Inflammatory macrophage treated with lipopolysaccharide for 4 hours (primary cell): ENCODE measurements at regions not wholly inside any gene's neighbourhood (a gene's known extent, or its start where the extent isn't known, plus 50 kb on each side); places are given as distances from the start of the nearest gene placed in this dataset.
A peak's percentile ranks its signal among the peaks of the same experiment; 100 is the strongest.
"Not testable (repeated sequence)": the region's sequence is repeated elsewhere in the genome, so short reads cannot be mapped to it uniquely, and the experiment has no call there.

ENCODE experiments used
- DNase-seq: peaks from one replicate; pipeline ENCODE4 v3.0.0-alpha.2; 2020

GRCh38 chr15:93340406-93340805 is 251.4 kb upstream of the RGMA start:
- no peak for DNase-seq

- DNase-seq, result no peak
Measured at GRCh38 chr15:93333796-93334195, 244.8 kb upstream of the RGMA start.

GRCh38 chr15:93333126-93333525 is 244.1 kb upstream of the RGMA start:
- not testable (repeated sequence) for DNase-seq

GRCh38 chr15:93332168-93332553 is 243.2 kb upstream of the RGMA start:
- DNase-seq, result no peak

- no peak for DNase-seq
Measured at GRCh38 chr15:93331545-93332167, 242.6 kb upstream of the RGMA start.

GRCh38 chr15:93330912-93331544 is 242.0 kb upstream of the RGMA start:
- DNase-seq, result no peak

- DNase-seq, result no peak
Measured at GRCh38 chr15:93327364-93327763, 238.4 kb upstream of the RGMA start.

- no peak for DNase-seq
Measured at GRCh38 chr15:93324186-93324975, 235.4 kb upstream of the RGMA start.

- no peak for DNase-seq
Measured at GRCh38 chr15:93321881-93322282, 232.9 kb upstream of the RGMA start.

- DNase-seq, result no peak
Measured at GRCh38 chr15:93319121-93319814, 230.3 kb upstream of the RGMA start.

GRCh38 chr15:93317772-93318171 is 228.8 kb upstream of the RGMA start:
- no peak for DNase-seq

- DNase-seq, result no peak
Measured at GRCh38 chr15:93314245-93314644, 225.2 kb upstream of the RGMA start.

- no peak for DNase-seq
Measured at GRCh38 chr15:93312891-93313486, 224.0 kb upstream of the RGMA start.

- DNase-seq, result no peak
Measured at GRCh38 chr15:93311620-93312019, 222.6 kb upstream of the RGMA start.

GRCh38 chr15:93308026-93308690 is 219.1 kb upstream of the RGMA start:
- DNase-seq, result no peak

- no peak for DNase-seq
Measured at GRCh38 chr15:93307513-93307912, 218.5 kb upstream of the RGMA start.

GRCh38 chr15:93305306-93305705 is 216.3 kb upstream of the RGMA start:
- DNase-seq, result no peak

GRCh38 chr15:93302080-93302765 is 213.2 kb upstream of the RGMA start:
- no peak for DNase-seq

- no peak for DNase-seq
Measured at GRCh38 chr15:93300796-93301195, 211.8 kb upstream of the RGMA start.

- DNase-seq, result no peak
Measured at GRCh38 chr15:93299675-93300074, 210.7 kb upstream of the RGMA start.

- peak; percentile 17 for DNase-seq
Measured at GRCh38 chr15:93298901-93299300, 209.9 kb upstream of the RGMA start.
